GM12873 (cell line): ENCODE measurements at regions not wholly inside any gene's neighbourhood (a gene's known extent, or its start where the extent isn't known, plus 50 kb on each side); places are given as distances from the start of the nearest gene placed in this dataset.

ENCODE experiments used
- TF ChIP-seq, protein P1 (sequence below): IDR thresholded peaks from 2 replicates; pipeline ENCODE4 v1.5.1; 2012; ENCODE audit warnings: low read depth, mild to moderate bottlenecking, moderate library complexity, low read length, control low read depth; ENCODE audit not compliant: insufficient read depth; ENCODE audit errors: missing control alignments

GRCh38 chr10:2049560-2049959 lies 312.2 kb upstream of the ADARB2 start:
- TF ChIP-seq, protein P1, sequence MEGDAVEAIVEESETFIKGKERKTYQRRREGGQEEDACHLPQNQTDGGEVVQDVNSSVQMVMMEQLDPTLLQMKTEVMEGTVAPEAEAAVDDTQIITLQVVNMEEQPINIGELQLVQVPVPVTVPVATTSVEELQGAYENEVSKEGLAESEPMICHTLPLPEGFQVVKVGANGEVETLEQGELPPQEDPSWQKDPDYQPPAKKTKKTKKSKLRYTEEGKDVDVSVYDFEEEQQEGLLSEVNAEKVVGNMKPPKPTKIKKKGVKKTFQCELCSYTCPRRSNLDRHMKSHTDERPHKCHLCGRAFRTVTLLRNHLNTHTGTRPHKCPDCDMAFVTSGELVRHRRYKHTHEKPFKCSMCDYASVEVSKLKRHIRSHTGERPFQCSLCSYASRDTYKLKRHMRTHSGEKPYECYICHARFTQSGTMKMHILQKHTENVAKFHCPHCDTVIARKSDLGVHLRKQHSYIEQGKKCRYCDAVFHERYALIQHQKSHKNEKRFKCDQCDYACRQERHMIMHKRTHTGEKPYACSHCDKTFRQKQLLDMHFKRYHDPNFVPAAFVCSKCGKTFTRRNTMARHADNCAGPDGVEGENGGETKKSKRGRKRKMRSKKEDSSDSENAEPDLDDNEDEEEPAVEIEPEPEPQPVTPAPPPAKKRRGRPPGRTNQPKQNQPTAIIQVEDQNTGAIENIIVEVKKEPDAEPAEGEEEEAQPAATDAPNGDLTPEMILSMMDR = no peak

DNA sequence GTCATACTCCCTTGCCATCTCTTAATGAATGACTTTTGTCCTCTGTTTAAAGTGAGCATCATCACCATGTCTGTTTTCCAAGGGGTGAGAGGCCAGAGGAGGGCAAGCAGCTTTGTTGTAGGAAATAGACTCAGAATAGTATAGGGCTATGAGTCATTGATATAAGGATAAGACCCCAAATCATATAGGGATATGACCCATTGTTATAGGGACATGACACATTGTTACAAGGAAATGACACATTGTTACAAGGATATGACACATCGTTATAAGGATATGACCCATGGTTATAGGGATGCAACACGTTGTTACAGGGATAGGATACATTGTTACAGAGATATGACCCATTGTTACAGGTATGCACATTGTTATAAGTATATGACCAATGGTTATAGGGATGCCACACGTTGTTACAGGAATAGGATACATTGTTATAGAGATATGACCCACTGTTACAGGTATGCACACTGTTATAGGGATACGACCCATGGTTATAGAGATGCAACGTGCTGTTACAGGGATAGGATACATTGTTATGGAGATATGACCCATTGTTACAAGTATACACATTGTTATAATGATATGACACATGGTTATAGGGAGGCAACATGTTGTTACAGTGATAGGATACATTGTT lies 311.1 kb upstream of the ADARB2 start:
- TF ChIP-seq, protein P1 = no peak

GRCh38 chr10:2047679-2048078 lies 310.4 kb upstream of the ADARB2 start:
- TF ChIP-seq, protein P1 = no peak

DNA sequence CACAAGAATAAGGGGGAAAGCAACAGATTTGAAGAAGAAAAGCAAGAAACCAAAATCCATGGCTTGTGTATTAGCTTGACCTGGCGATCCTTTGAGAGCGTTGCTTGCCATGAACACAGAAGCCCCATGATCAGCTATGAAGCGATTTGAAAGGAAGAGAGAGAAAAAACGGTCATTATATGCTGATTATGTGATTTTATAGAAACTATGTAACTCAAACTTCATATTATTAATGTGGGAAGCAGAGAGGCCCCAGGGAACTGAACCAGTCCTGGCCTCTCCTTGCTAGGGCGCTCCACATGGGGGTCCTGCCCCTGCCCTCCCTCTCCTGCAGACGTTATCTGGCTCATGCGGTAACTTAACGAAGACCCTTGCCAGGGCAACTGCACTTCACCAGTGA lies 306.1 kb upstream of the ADARB2 start:
- TF ChIP-seq, protein P1 = no peak

GRCh38 chr10:2038036-2038435 lies 300.7 kb upstream of the ADARB2 start:
- TF ChIP-seq, protein P1 = no peak

- TF ChIP-seq, protein P1 = no peak
These were observed 299.9 kb upstream of the ADARB2 start for GRCh38 chr10:2037246-2037645.

GRCh38 chr10:2036209-2036608 lies 298.9 kb upstream of the ADARB2 start:
- TF ChIP-seq, protein P1 = no peak
